AG09319 (cell line): ENCODE measurements at regions not wholly inside any gene's neighbourhood (a gene's known extent, or its start where the extent isn't known, plus 50 kb on each side); places are given as distances from the start of the nearest gene placed in this dataset.
"Not testable (repeated sequence)": the region's sequence is repeated elsewhere in the genome, so short reads cannot be mapped to it uniquely, and the experiment has no call there.

Experiments used
- DNase-seq: peaks from one replicate; pipeline ENCODE4 v3.0.0-alpha.2; 2010; ENCODE audit warnings: low read depth; ENCODE audit errors: extremely low read depth
- CTCF ChIP-seq: IDR thresholded peaks from 2 replicates; pipeline ENCODE4 v1.5.1; 2011; ENCODE audit warnings: low read depth, mild to moderate bottlenecking, inconsistent platforms, low read length, moderate library complexity

GRCh38 chr7:115338016-115338415 is 416.1 kb downstream of the MDFIC start:
- TF ChIP-seq CTCF, result no peak
- DNase-seq, result no peak

GRCh38 chr7:115332691-115333090 is 410.8 kb downstream of the MDFIC start:
- no peak for TF ChIP-seq CTCF

GRCh38 chr7:115329006-115329405 is 407.1 kb downstream of the MDFIC start:
- TF ChIP-seq CTCF, result no peak
- no peak for DNase-seq

More at GRCh38 chr7:115332691-115333090, 410.8 kb downstream of the MDFIC start:
- no peak for DNase-seq

- no peak for DNase-seq
- TF ChIP-seq CTCF, result no peak
These were observed 406.1 kb downstream of the MDFIC start for GRCh38 chr7:115328018-115328417.

GRCh38 chr7:115327326-115327725 is 405.4 kb downstream of the MDFIC start:
- no peak for TF ChIP-seq CTCF
- no peak for DNase-seq

- DNase-seq, result no peak
- no peak for TF ChIP-seq CTCF
These were observed 397.6 kb downstream of the MDFIC start for GRCh38 chr7:115319541-115319940.

- DNase-seq, result not testable (repeated sequence)
These were observed 388.4 kb downstream of the MDFIC start for GRCh38 chr7:115310316-115310715.

GRCh38 chr7:115306586-115306985 is 384.7 kb downstream of the MDFIC start:
- no peak for TF ChIP-seq CTCF
- DNase-seq, result no peak
